ENCODE measurements at regions not wholly inside any gene's neighbourhood (a gene's known extent, or its start where the extent isn't known, plus 50 kb on each side); places are given as distances from the start of the nearest gene placed in this dataset.
"Not testable (repeated sequence)": the region's sequence is repeated elsewhere in the genome, so short reads cannot be mapped to it uniquely, and the experiment has no call there.

DNA sequence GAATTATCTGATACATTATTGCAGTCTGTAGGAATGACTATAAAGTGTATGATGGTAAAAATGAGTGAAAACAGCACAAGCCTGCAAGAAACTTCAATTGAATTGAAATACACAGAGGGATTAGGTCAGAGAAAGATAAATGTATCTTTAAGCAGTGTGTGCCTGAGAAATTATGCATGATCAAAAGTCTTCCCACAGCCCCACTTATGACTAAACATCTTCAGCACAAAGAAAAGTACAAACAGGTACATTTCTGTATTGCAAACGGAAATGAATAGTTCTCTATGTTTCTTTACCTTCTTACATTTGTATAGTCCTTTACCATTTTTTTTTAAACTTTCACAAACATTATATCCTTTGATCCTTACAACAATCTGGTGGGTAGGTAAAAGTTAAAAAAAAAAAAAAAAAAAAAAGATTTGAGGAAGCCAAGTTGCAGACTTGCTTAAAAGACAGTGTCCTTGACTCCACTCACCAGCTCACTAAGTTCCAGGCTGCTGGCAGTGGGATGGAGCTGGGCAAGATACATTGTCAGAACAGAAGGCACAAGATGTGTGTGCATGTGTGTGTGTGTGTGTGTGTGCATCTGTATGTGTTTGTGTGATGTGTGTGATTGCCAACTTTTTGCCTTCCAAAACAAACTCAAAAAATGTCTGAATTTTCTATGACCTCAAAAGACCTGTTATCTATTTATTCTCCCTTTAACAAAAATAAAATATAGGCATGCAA, 423.7 kb upstream of the ACVR2A start:
- H3K27me3 Mint-ChIP-seq (ENCODE audit: insufficient read depth): no peaks in the 10 kb centered on the region
- intact Hi-C loops (cut with micrococcal nuclease): no loop called here
- no peak overlapping the region for H3K27ac Mint-ChIP-seq
- H3K9me3 Mint-ChIP-seq: peaks cover 7% of the 10 kb centered on the region
- H3K4me3 Mint-ChIP-seq: no peak overlapping the region
- DNase-seq (ENCODE audit: low spot score): no peak
- H3K4me1 Mint-ChIP-seq (ENCODE audit: low read depth): no peaks in the 10 kb centered on the region
- H3K36me3 Mint-ChIP-seq (ENCODE audit: low read depth): no peaks in the 10 kb centered on the region

DNA sequence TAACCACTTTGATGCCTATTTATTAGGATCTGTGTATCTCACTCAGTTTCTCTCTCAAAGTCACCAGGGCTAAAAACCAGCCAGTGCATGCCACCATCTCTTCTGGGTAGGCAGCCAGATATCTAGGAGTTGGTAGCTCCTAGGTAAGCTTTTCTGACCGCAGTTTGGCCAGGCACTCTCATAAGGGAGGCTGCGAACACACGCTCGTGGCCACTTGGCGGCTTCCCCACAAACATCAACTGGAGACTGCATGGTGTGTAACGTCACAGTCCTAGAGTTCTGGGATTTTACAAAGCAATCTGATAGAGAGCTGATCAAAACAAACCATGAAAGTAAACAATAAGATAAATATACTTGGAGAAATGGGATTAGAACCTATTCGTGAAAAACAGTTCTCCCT, 424.3 kb upstream of the ACVR2A start:
- Mint-ChIP-seq H3K27ac (no peak overlapping the region), H3K36me3 (ENCODE audit: low read depth) (no peaks in the 10 kb centered on the region), H3K4me3 (no peak overlapping the region), H3K4me1 (ENCODE audit: low read depth) (no peaks in the 10 kb centered on the region), H3K27me3 (ENCODE audit: insufficient read depth) (no peaks in the 10 kb centered on the region), H3K9me3 (peaks cover 7% of the 10 kb centered on the region)
- intact Hi-C loops (cut with micrococcal nuclease): no loop called here
- no peak for DNase-seq (ENCODE audit: low spot score)

DNA sequence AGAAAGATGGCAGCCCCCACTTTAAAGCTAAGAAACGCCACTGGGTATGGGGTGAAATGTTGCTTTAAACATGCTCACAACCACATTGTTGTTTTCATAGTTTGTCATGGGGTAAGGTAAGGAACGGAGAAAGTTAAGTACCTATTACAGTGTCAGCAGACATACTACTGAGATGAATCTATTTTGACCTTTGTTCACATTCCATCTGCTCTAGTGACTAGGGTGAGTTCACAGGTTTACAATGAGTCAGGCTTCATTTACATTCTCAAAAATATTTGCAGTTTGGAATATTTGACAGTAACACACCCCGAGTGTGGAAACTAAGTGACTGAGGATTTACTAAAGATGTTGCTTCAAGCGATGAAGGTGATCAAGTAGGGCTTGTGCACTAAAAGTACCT, 428.7 kb upstream of the ACVR2A start:
- no peak for DNase-seq (ENCODE audit: low spot score)
- Mint-ChIP-seq H3K4me3 (no peak overlapping the region), H3K27me3 (ENCODE audit: insufficient read depth) (peaks cover 4% of the 10 kb centered on the region), H3K27ac (peak overlapping the region; percentile 40), H3K36me3 (ENCODE audit: low read depth) (no peaks in the 10 kb centered on the region), H3K4me1 (ENCODE audit: low read depth) (peaks cover 5% of the 10 kb centered on the region), H3K9me3 (peaks cover 20% of the 10 kb centered on the region)
- intact Hi-C loops (cut with micrococcal nuclease): loop anchor here (1.0 kb wide), 1 partner anchor 122 kb away; no protein-coding TSS in a partner anchor

GRCh38 chr2:147414656-147415055, 430.2 kb upstream of the ACVR2A start:
- intact Hi-C loops (cut with micrococcal nuclease); H3K27me3 Mint-ChIP-seq (ENCODE audit: insufficient read depth); DNase-seq (ENCODE audit: low spot score); H3K27ac Mint-ChIP-seq; H3K4me1 Mint-ChIP-seq (ENCODE audit: low read depth); H3K36me3 Mint-ChIP-seq (ENCODE audit: low read depth); H3K4me3 Mint-ChIP-seq: not testable (repeated sequence)
- H3K9me3 Mint-ChIP-seq: peaks cover 28% of the 10 kb centered on the region

- peaks cover 18% of the 10 kb centered on the region for H3K9me3 Mint-ChIP-seq
- H3K27me3 Mint-ChIP-seq (ENCODE audit: insufficient read depth): peaks cover 5% of the 10 kb centered on the region
- no peak overlapping the region for H3K27ac Mint-ChIP-seq
- H3K4me1 Mint-ChIP-seq (ENCODE audit: low read depth): no peaks in the 10 kb centered on the region
- DNase-seq (ENCODE audit: low spot score): no peak
- peaks cover 5% of the 10 kb centered on the region for H3K36me3 Mint-ChIP-seq (ENCODE audit: low read depth)
- H3K4me3 Mint-ChIP-seq: no peak overlapping the region
- intact Hi-C loops (cut with micrococcal nuclease): no loop called here
Measured at GRCh38 chr2:147408357-147408756, 436.5 kb upstream of the ACVR2A start.

DNA sequence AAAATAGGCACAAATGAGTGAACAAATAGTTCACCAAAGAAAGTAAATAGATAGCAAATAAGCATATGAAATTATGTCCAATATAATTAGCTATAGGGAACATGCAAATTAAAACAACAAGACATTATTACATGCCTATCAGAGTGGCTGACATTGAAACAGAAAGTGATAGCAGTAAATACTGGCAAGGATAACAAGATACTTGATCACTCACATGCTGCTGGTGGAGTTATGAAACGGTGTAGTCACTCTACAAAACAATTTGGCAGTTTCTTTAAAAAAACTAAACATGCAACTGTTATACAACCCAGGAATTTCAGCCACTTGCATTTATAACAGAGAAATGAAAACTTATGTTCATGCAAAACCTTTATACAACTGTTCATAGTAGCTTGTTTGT, 439.2 kb upstream of the ACVR2A start:
- intact Hi-C loops (cut with micrococcal nuclease): no loop called here
- Mint-ChIP-seq H3K27me3 (ENCODE audit: insufficient read depth) (peaks cover 3% of the 10 kb centered on the region), H3K27ac (no peak overlapping the region), H3K4me3 (no peak overlapping the region), H3K4me1 (ENCODE audit: low read depth) (no peaks in the 10 kb centered on the region), H3K36me3 (ENCODE audit: low read depth) (peaks cover 4% of the 10 kb centered on the region), H3K9me3 (peaks cover 7% of the 10 kb centered on the region)
- no peak for DNase-seq (ENCODE audit: low spot score)

GRCh38 chr2:147398996-147399395, 445.8 kb upstream of the ACVR2A start:
- H3K36me3 Mint-ChIP-seq (ENCODE audit: low read depth): no peaks in the 10 kb centered on the region
- no peak for DNase-seq (ENCODE audit: low spot score)
- H3K4me3 Mint-ChIP-seq: no peak overlapping the region
- H3K9me3 Mint-ChIP-seq: peaks cover 11% of the 10 kb centered on the region
- intact Hi-C loops (cut with micrococcal nuclease): no loop called here
- H3K4me1 Mint-ChIP-seq (ENCODE audit: low read depth): no peaks in the 10 kb centered on the region
- no peak overlapping the region for H3K27ac Mint-ChIP-seq
- H3K27me3 Mint-ChIP-seq (ENCODE audit: insufficient read depth): peaks cover 2% of the 10 kb centered on the region

- Mint-ChIP-seq H3K4me3 (no peak overlapping the region), H3K36me3 (ENCODE audit: low read depth) (no peaks in the 10 kb centered on the region), H3K9me3 (peaks cover 15% of the 10 kb centered on the region), H3K4me1 (ENCODE audit: low read depth) (no peaks in the 10 kb centered on the region), H3K27ac (no peak overlapping the region), H3K27me3 (ENCODE audit: insufficient read depth) (peaks cover 2% of the 10 kb centered on the region)
- no peak for DNase-seq (ENCODE audit: low spot score)
- intact Hi-C loops (cut with micrococcal nuclease): no loop called here
Measured at GRCh38 chr2:147398301-147398700, 446.5 kb upstream of the ACVR2A start.

- H3K9me3 Mint-ChIP-seq: peaks cover 15% of the 10 kb centered on the region
- peaks cover 2% of the 10 kb centered on the region for H3K27me3 Mint-ChIP-seq (ENCODE audit: insufficient read depth)
- intact Hi-C loops (cut with micrococcal nuclease): no loop called here
- no peak overlapping the region for H3K4me3 Mint-ChIP-seq
- no peaks in the 10 kb centered on the region for H3K4me1 Mint-ChIP-seq (ENCODE audit: low read depth)
- no peak overlapping the region for H3K27ac Mint-ChIP-seq
- no peak for DNase-seq (ENCODE audit: low spot score)
- H3K36me3 Mint-ChIP-seq (ENCODE audit: low read depth): no peaks in the 10 kb centered on the region
Measured at GRCh38 chr2:147396890-147397289, 447.9 kb upstream of the ACVR2A start.

- Mint-ChIP-seq H3K4me1 (ENCODE audit: low read depth) (no peaks in the 10 kb centered on the region), H3K27me3 (ENCODE audit: insufficient read depth) (peaks cover 3% of the 10 kb centered on the region), H3K4me3 (no peak overlapping the region), H3K36me3 (ENCODE audit: low read depth) (no peaks in the 10 kb centered on the region), H3K27ac (no peak overlapping the region), H3K9me3 (peaks cover 15% of the 10 kb centered on the region)
- intact Hi-C loops (cut with micrococcal nuclease): no loop called here
- no peak for DNase-seq (ENCODE audit: low spot score)
Measured at GRCh38 chr2:147394179-147394790, 450.5 kb upstream of the ACVR2A start.

DNA sequence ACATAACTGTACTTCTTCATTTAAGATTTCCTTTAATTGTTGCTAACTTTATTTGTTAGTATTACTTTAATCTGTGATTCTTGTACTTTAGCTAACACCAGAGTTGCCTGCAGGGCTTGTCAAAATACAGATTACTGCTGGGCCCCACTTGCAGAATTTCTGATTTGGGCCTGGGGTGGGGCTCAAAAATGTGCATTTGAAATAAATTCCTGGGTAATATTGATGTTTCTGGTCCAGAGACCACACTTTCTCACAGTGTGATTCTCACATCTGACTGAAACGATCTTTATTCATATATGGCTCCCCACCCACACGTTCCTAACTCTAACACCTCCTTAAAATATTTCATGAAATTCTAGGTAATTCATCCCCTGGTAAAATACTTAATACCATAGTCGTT, 452.6 kb upstream of the ACVR2A start:
- intact Hi-C loops (cut with micrococcal nuclease): no loop called here
- DNase-seq (ENCODE audit: low spot score): no peak
- Mint-ChIP-seq H3K27me3 (ENCODE audit: insufficient read depth) (peaks cover 9% of the 10 kb centered on the region), H3K9me3 (peaks cover 15% of the 10 kb centered on the region), H3K4me3 (no peak overlapping the region), H3K36me3 (ENCODE audit: low read depth) (no peaks in the 10 kb centered on the region), H3K4me1 (ENCODE audit: low read depth) (no peaks in the 10 kb centered on the region), H3K27ac (no peak overlapping the region)

DNA sequence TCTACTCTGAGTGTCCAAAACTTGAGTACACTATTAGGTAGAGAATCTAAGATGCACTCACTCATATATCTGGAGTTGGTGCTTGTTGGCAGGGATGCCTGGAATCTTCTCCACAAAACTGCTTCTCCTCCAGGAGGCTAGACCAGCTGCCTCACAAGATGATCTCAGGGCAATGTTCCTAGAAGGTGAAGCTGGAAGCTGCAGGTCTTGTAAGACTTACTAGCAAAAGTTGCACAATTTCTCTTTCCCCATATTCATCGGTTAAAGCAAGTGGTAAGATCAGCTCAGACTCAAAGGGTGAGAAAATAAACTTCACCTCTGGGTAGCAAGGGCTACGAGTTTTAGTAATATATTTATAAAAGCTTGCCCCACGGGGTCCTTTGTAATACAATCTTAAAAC, 454.4 kb upstream of the ACVR2A start:
- H3K9me3 Mint-ChIP-seq: peaks cover 7% of the 10 kb centered on the region
- no peaks in the 10 kb centered on the region for H3K4me1 Mint-ChIP-seq (ENCODE audit: low read depth)
- H3K36me3 Mint-ChIP-seq (ENCODE audit: low read depth): no peaks in the 10 kb centered on the region

DNA sequence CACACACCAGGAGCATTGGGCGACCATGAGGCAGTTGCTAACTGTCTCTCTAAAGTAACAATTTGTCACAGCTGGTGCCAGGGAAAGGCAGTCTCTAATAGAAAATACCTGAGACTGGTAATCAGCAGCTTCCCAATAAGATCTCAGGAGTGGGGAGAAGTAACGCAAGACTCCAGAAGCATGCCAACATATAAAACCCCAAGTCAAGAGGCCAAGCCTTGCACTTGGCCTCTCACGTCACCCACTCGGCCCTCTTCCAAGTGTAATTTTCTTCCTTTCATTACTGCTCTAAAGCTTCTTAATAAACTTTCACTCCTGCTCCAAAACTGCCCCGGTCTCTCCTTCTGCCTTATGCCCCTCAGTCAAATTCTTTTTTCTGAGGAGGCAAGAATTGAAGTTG, 455.6 kb upstream of the ACVR2A start:
- Mint-ChIP-seq H3K4me1 (ENCODE audit: low read depth) (no peaks in the 10 kb centered on the region), H3K4me3 (no peak overlapping the region), H3K27me3 (ENCODE audit: insufficient read depth) (peaks cover 9% of the 10 kb centered on the region), H3K36me3 (ENCODE audit: low read depth) (no peaks in the 10 kb centered on the region), H3K9me3 (peaks cover 3% of the 10 kb centered on the region), H3K27ac (no peak overlapping the region)
- intact Hi-C loops (cut with micrococcal nuclease): no loop called here
- no peak for DNase-seq (ENCODE audit: low spot score)

More for the DNA sequence above, 454.4 kb upstream of the ACVR2A start:
- DNase-seq (ENCODE audit: low spot score): no peak
- H3K27ac Mint-ChIP-seq: no peak overlapping the region
- no peak overlapping the region for H3K4me3 Mint-ChIP-seq
- intact Hi-C loops (cut with micrococcal nuclease): no loop called here
- peaks cover 9% of the 10 kb centered on the region for H3K27me3 Mint-ChIP-seq (ENCODE audit: insufficient read depth)

Measured in activated T-helper 1 cell treated with anti-CD3 and anti-CD28 coated beads, Interleukin-12 subunit alpha, Interleukin-12 subunit beta, Interleukin-2, Interleukin-4 antibody, amounts not matched to agents 30 ng/mL and 10 ng/mL and 1 ng/mL, durations not matched to agents 14 hours and 24 hours and 36 hours (primary cell).